ENCODE measurements at regions not wholly inside any gene's neighbourhood (a gene's known extent, or its start where the extent isn't known, plus 50 kb on each side); places are given as distances from the start of the nearest gene placed in this dataset.
"Not testable (repeated sequence)": the region's sequence is repeated elsewhere in the genome, so short reads cannot be mapped to it uniquely, and the experiment has no call there.

- in situ Hi-C loops (cut with MboI; ENCODE audit: low pct_unique_long_range_greater_than_20kb, low sequenced_read_pairs, unreplicated experiment), result no loop called here
- TF ChIP-seq CTCF (IDR thresholded peaks at IDR 0.05; ENCODE audit: extremely low read depth, insufficient read depth, missing control alignments), result no peak
- DNase-seq (ENCODE audit: low spot score), result no peak
Measured at GRCh38 chr4:167897116-167897515, 195.2 kb upstream of the ANXA10 start.

- no peak for DNase-seq (ENCODE audit: low spot score)
- TF ChIP-seq CTCF (IDR thresholded peaks at IDR 0.05; ENCODE audit: extremely low read depth, insufficient read depth, missing control alignments), result no peak
- in situ Hi-C loops (cut with MboI; ENCODE audit: low pct_unique_long_range_greater_than_20kb, low sequenced_read_pairs, unreplicated experiment), result no loop called here
Measured at GRCh38 chr4:167903291-167903721, 189.0 kb upstream of the ANXA10 start.

- in situ Hi-C loops (cut with MboI; ENCODE audit: low pct_unique_long_range_greater_than_20kb, low sequenced_read_pairs, unreplicated experiment), result no loop called here
- no peak for TF ChIP-seq CTCF (IDR thresholded peaks at IDR 0.05; ENCODE audit: extremely low read depth, insufficient read depth, missing control alignments)
- DNase-seq (ENCODE audit: low spot score), result no peak
Measured at GRCh38 chr4:167906851-167907250, 185.5 kb upstream of the ANXA10 start.

- in situ Hi-C loops (cut with MboI; ENCODE audit: low pct_unique_long_range_greater_than_20kb, low sequenced_read_pairs, unreplicated experiment), result no loop called here
- no peak for TF ChIP-seq CTCF (IDR thresholded peaks at IDR 0.05; ENCODE audit: extremely low read depth, insufficient read depth, missing control alignments)
Measured at GRCh38 chr4:167908816-167909215, 183.5 kb upstream of the ANXA10 start.

GRCh38 chr4:167912535-167912934, 179.8 kb upstream of the ANXA10 start:
- DNase-seq (ENCODE audit: low spot score); in situ Hi-C loops (cut with MboI; ENCODE audit: low pct_unique_long_range_greater_than_20kb, low sequenced_read_pairs, unreplicated experiment): not testable (repeated sequence)

More at GRCh38 chr4:167908816-167909215, 183.5 kb upstream of the ANXA10 start:
- DNase-seq (ENCODE audit: low spot score), result no peak

GRCh38 chr4:167918077-167918476, 174.3 kb upstream of the ANXA10 start:
- in situ Hi-C loops (cut with MboI; ENCODE audit: low pct_unique_long_range_greater_than_20kb, low sequenced_read_pairs, unreplicated experiment), result no loop called here
- no peak for DNase-seq (ENCODE audit: low spot score)
- no peak for TF ChIP-seq CTCF (IDR thresholded peaks at IDR 0.05; ENCODE audit: extremely low read depth, insufficient read depth, missing control alignments)

- DNase-seq (ENCODE audit: low spot score), result no peak
- in situ Hi-C loops (cut with MboI; ENCODE audit: low pct_unique_long_range_greater_than_20kb, low sequenced_read_pairs, unreplicated experiment), result no loop called here
- TF ChIP-seq CTCF (IDR thresholded peaks at IDR 0.05; ENCODE audit: extremely low read depth, insufficient read depth, missing control alignments), result no peak
Measured at GRCh38 chr4:167930166-167930565, 162.2 kb upstream of the ANXA10 start.

Data from GM13977 (cell line).